SK-N-SH (cell line): ENCODE measurements at regions not wholly inside any gene's neighbourhood (a gene's known extent, or its start where the extent isn't known, plus 50 kb on each side); places are given as distances from the start of the nearest gene placed in this dataset.
"Not testable (repeated sequence)": the region's sequence is repeated elsewhere in the genome, so short reads cannot be mapped to it uniquely, and the experiment has no call there.

Source experiments
- CTCF ChIP-seq: fragments of 200-600 bp; sonication (generic); IDR thresholded peaks from 2 replicates; pipeline ENCODE4 v1.6.1; 2017; ENCODE audit warnings: antibody characterized with exemption, mild to moderate bottlenecking, moderate library complexity
- EP300 ChIP-seq, 2 experiments: IDR thresholded peaks; 2 replicates each; pipeline versions ENCODE4 v1.4.0 to v1.6.1; 2012; ENCODE audit warnings: borderline replicate concordance in 1 of 2, low read depth in 1 of 2, low read length in 1 of 2
- EZH2phosphoT487 ChIP-seq: fragments of 200-600 bp; sonication (generic); IDR thresholded peaks from 2 replicates; pipeline ENCODE4 v1.6.1; 2017; ENCODE audit warnings: low read depth, mixed run types, mild to moderate bottlenecking, antibody characterized with exemption, moderate library complexity, borderline replicate concordance
- GABPA ChIP-seq: IDR thresholded peaks from 2 replicates; pipeline ENCODE4 v1.4.0; 2012; ENCODE audit warnings: low read depth, mild to moderate bottlenecking
- MAX ChIP-seq: IDR thresholded peaks from 2 replicates; pipeline ENCODE4 v1.4.0; 2012; ENCODE audit warnings: low read depth
- POLR2AphosphoS5 ChIP-seq: IDR thresholded peaks from 2 replicates; pipeline ENCODE4 v1.6.1; 2012; ENCODE audit warnings: low read depth, low read length
- RAD21 ChIP-seq: IDR thresholded peaks from 2 replicates; pipeline ENCODE4 v1.6.1; 2012; ENCODE audit warnings: mild to moderate bottlenecking, low read length

GRCh38 chr14:82038066-82038465 is 504.4 kb upstream of the SEL1L start:
- TF ChIP-seq CTCF; EP300 (IDR thresholded peaks at IDR 0.05; ENCODE audit: borderline replicate concordance in 1 of 2, low read depth in 1 of 2, low read length in 1 of 2); GABPA; RAD21; MAX; POLR2AphosphoS5; EZH2phosphoT487: not testable (repeated sequence)
